HL-60 (cell line): ENCODE measurements at regions not wholly inside any gene's neighbourhood (a gene's known extent, or its start where the extent isn't known, plus 50 kb on each side); places are given as distances from the start of the nearest gene placed in this dataset.

ENCODE experiments used
- DNase-seq, 2 experiments: peaks; one replicate each; pipeline ENCODE4 v3.0.0-alpha.2; 2010 to 2020; ENCODE audit warnings: low read depth in 1 of 2, low spot score in 1 of 2
- H3K27ac ChIP-seq: fragments of 250-450 bp; sonication (Bioruptor Pico); replicated peaks from 2 replicates; pipeline ENCODE4 v1.5.1; 2020; ENCODE audit warnings: mild to moderate bottlenecking, moderate library complexity
- H3K27me3 ChIP-seq: fragments of 250-450 bp; sonication (Bioruptor Pico); 2 replicates; pipeline ENCODE4 v1.5.1; 2021; ENCODE audit warnings: mild to moderate bottlenecking, moderate library complexity; ENCODE audit not compliant: insufficient read depth, poor library complexity, severe bottlenecking
- H3K4me3 ChIP-seq: replicated peaks from 2 replicates; pipeline ENCODE4 v1.5.1; 2011; ENCODE audit warnings: mild to moderate bottlenecking, control low read depth, low read length; ENCODE audit not compliant: insufficient read depth
- CTCF ChIP-seq: IDR thresholded peaks from one replicate; pipeline ENCODE4 v1.5.1; 2011; ENCODE audit warnings: low read length, control low read depth, inconsistent platforms; ENCODE audit not compliant: insufficient read depth
- GABPA ChIP-seq: IDR thresholded peaks from 2 replicates; pipeline ENCODE4 v1.6.1; 2012; ENCODE audit warnings: low read depth
- POLR2AphosphoS5 ChIP-seq: IDR thresholded peaks from 2 replicates; pipeline ENCODE4 v1.6.1; 2012; ENCODE audit warnings: low read depth
- SPI1 ChIP-seq: IDR thresholded peaks from 2 replicates; pipeline ENCODE4 v1.6.1; 2012; ENCODE audit warnings: low read depth, mild to moderate bottlenecking, borderline replicate concordance
- TF ChIP-seq, protein P1 (sequence below): IDR thresholded peaks from 2 replicates; pipeline ENCODE4 v1.6.1; 2012; ENCODE audit warnings: low read depth; ENCODE audit not compliant: insufficient replicate concordance

- DNase-seq, result no peak
- Histone ChIP-seq H3K27ac (no peak overlapping the region), H3K4me3 (no peak overlapping the region), H3K27me3 (no peaks in the 10 kb centered on the region)
- TF ChIP-seq CTCF (no peak), POLR2AphosphoS5 (no peak), SPI1 (no peak), GABPA (no peak)
- TF ChIP-seq, protein P1, sequence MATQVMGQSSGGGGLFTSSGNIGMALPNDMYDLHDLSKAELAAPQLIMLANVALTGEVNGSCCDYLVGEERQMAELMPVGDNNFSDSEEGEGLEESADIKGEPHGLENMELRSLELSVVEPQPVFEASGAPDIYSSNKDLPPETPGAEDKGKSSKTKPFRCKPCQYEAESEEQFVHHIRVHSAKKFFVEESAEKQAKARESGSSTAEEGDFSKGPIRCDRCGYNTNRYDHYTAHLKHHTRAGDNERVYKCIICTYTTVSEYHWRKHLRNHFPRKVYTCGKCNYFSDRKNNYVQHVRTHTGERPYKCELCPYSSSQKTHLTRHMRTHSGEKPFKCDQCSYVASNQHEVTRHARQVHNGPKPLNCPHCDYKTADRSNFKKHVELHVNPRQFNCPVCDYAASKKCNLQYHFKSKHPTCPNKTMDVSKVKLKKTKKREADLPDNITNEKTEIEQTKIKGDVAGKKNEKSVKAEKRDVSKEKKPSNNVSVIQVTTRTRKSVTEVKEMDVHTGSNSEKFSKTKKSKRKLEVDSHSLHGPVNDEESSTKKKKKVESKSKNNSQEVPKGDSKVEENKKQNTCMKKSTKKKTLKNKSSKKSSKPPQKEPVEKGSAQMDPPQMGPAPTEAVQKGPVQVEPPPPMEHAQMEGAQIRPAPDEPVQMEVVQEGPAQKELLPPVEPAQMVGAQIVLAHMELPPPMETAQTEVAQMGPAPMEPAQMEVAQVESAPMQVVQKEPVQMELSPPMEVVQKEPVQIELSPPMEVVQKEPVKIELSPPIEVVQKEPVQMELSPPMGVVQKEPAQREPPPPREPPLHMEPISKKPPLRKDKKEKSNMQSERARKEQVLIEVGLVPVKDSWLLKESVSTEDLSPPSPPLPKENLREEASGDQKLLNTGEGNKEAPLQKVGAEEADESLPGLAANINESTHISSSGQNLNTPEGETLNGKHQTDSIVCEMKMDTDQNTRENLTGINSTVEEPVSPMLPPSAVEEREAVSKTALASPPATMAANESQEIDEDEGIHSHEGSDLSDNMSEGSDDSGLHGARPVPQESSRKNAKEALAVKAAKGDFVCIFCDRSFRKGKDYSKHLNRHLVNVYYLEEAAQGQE, result no peak
These were observed 362.3 kb downstream of the FAM170A start for GRCh38 chr5:119991625-119992024.

DNA sequence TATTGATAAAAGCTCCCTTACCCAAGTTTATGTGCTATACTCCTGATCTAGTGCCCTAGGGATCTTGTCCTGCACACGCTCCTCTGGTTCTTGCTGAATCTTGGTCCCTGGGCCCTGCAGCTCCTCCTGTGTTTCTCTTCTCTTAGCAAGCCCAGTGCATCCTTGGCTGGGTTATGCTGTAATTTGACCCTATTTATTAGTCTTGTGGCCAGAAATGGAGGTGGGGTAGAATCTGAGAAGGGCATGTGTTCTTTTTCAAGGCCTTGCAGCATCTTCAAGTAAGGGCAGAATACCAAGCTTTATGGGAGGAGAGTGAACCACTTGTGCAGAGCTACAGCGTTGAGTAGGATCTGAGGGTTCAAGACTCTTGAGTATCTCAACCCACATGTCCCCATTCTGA lies 366.8 kb downstream of the FAM170A start:
- no peak for DNase-seq
- no peak for TF ChIP-seq CTCF
- TF ChIP-seq GABPA, result no peak
- TF ChIP-seq SPI1, result no peak
- TF ChIP-seq POLR2AphosphoS5, result no peak
- TF ChIP-seq, protein P1, result no peak
- Histone ChIP-seq H3K27ac (no peak overlapping the region), H3K27me3 (no peaks in the 10 kb centered on the region), H3K4me3 (no peak overlapping the region)

DNA sequence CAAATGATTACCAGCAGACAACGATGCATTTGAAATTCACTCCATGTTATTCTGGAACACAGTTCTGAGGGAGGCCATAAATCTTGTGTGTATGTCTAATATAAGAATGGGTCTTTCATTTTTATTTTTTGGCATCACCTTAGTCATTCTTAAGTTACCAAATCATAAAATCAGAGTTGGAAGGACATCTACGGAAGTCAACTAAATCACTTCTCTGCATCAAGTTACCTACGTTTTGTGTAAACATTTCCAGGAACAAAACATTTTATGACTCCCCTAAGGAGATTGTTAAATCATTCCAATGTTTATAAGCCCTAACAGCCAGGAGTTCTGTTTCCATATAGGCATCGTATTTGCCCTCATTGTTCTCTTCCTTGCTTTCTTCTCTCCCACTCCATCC lies 378.2 kb downstream of the FAM170A start:
- DNase-seq, result no peak
- Histone ChIP-seq H3K4me3 (no peak overlapping the region), H3K27me3 (no peaks in the 10 kb centered on the region), H3K27ac (no peak overlapping the region)
- TF ChIP-seq CTCF (no peak), GABPA (no peak), POLR2AphosphoS5 (no peak), SPI1 (no peak)
- TF ChIP-seq, protein P1, result no peak
